ENCODE measurements at regions not wholly inside any gene's neighbourhood (a gene's known extent, or its start where the extent isn't known, plus 50 kb on each side); places are given as distances from the start of the nearest gene placed in this dataset.

GRCh38 chr2:121961761-121962160, 206.3 kb downstream of the TSN start:
- H3K9me3 ChIP-seq (ENCODE audit: low read length), result no peaks in the 10 kb centered on the region
- H4K20me1 ChIP-seq (ENCODE audit: insufficient read depth, low read depth, low read length), result no peaks in the 10 kb centered on the region
- H3K4me3 ChIP-seq (ENCODE audit: low read length), result no peak overlapping the region
- no peak overlapping the region for H3K9ac ChIP-seq (ENCODE audit: low read length)
- H3K4me1 ChIP-seq (ENCODE audit: low read length), result peaks cover 34% of the 10 kb centered on the region
- no peak overlapping the region for H3K27ac ChIP-seq (ENCODE audit: low read length)
- no peak overlapping the region for H2AFZ ChIP-seq (ENCODE audit: low read length)
- no peaks in the 10 kb centered on the region for H3K9me2 ChIP-seq (replicated peaks; ENCODE audit: insufficient read depth, low read length)
- H3K79me2 ChIP-seq (ENCODE audit: low read length), result no peaks in the 10 kb centered on the region
- H3K27me3 ChIP-seq (ENCODE audit: low read length), result no peaks in the 10 kb centered on the region; the same call in 1 of the 2 replicates
- H3K36me3 ChIP-seq (ENCODE audit: insufficient read depth, low read length), result no peaks in the 10 kb centered on the region
- H3K4me2 ChIP-seq (ENCODE audit: low read depth, low read length, poor library complexity, severe bottlenecking), result no peak overlapping the region
- no peak for DNase-seq

- Histone ChIP-seq H3K9ac (ENCODE audit: low read length) (no peak overlapping the region), H3K4me3 (ENCODE audit: low read length) (no peak overlapping the region)
These were observed 210.2 kb downstream of the TSN start for GRCh38 chr2:121965661-121966060.

GRCh38 chr2:121966663-121967062, 211.2 kb downstream of the TSN start:
- H3K9me3 ChIP-seq (ENCODE audit: low read length), result no peaks in the 10 kb centered on the region
- no peaks in the 10 kb centered on the region for H3K9me2 ChIP-seq (replicated peaks; ENCODE audit: insufficient read depth, low read length)
- peaks cover 2% of the 10 kb centered on the region; the same call in 1 of the 2 replicates for H3K4me1 ChIP-seq (ENCODE audit: low read length)
- no peak overlapping the region for H3K4me2 ChIP-seq (ENCODE audit: low read depth, low read length, poor library complexity, severe bottlenecking)
- no peak overlapping the region for H3K9ac ChIP-seq (ENCODE audit: low read length)
- DNase-seq, result no peak
- H3K4me3 ChIP-seq (ENCODE audit: low read length), result no peak overlapping the region
- no peaks in the 10 kb centered on the region for H3K36me3 ChIP-seq (ENCODE audit: insufficient read depth, low read length)
- no peaks in the 10 kb centered on the region; the same call in 1 of the 2 replicates for H3K27me3 ChIP-seq (ENCODE audit: low read length)
- no peaks in the 10 kb centered on the region for H4K20me1 ChIP-seq (ENCODE audit: insufficient read depth, low read depth, low read length)
- no peak overlapping the region for H3K27ac ChIP-seq (ENCODE audit: low read length)
- no peak overlapping the region for H2AFZ ChIP-seq (ENCODE audit: low read length)
- no peaks in the 10 kb centered on the region for H3K79me2 ChIP-seq (ENCODE audit: low read length)

More at GRCh38 chr2:121965661-121966060, 210.2 kb downstream of the TSN start:
- H3K36me3 ChIP-seq (ENCODE audit: insufficient read depth, low read length), result no peaks in the 10 kb centered on the region
- H3K27ac ChIP-seq (ENCODE audit: low read length), result no peak overlapping the region
- no peaks in the 10 kb centered on the region for H3K79me2 ChIP-seq (ENCODE audit: low read length)
- H2AFZ ChIP-seq (ENCODE audit: low read length), result no peak overlapping the region
- DNase-seq, result no peak
- H3K9me2 ChIP-seq (replicated peaks; ENCODE audit: insufficient read depth, low read length), result no peaks in the 10 kb centered on the region
- no peak overlapping the region for H3K4me2 ChIP-seq (ENCODE audit: low read depth, low read length, poor library complexity, severe bottlenecking)
- no peaks in the 10 kb centered on the region for H3K9me3 ChIP-seq (ENCODE audit: low read length)
- H3K4me1 ChIP-seq (ENCODE audit: low read length), result peaks cover 4% of the 10 kb centered on the region
- no peaks in the 10 kb centered on the region; the same call in 1 of the 2 replicates for H3K27me3 ChIP-seq (ENCODE audit: low read length)
- no peaks in the 10 kb centered on the region for H4K20me1 ChIP-seq (ENCODE audit: insufficient read depth, low read depth, low read length)

- H3K9me3 ChIP-seq (ENCODE audit: low read length), result no peaks in the 10 kb centered on the region
- no peak overlapping the region for H3K9ac ChIP-seq (ENCODE audit: low read length)
- H3K27me3 ChIP-seq (ENCODE audit: low read length), result no peaks in the 10 kb centered on the region
- H3K4me3 ChIP-seq (ENCODE audit: low read length), result no peak overlapping the region
- H3K79me2 ChIP-seq (ENCODE audit: low read length), result no peaks in the 10 kb centered on the region
- H3K36me3 ChIP-seq (ENCODE audit: insufficient read depth, low read length), result no peaks in the 10 kb centered on the region
- DNase-seq, result no peak
- no peaks in the 10 kb centered on the region for H4K20me1 ChIP-seq (ENCODE audit: insufficient read depth, low read depth, low read length)
- no peak overlapping the region for H3K27ac ChIP-seq (ENCODE audit: low read length)
- H3K4me2 ChIP-seq (ENCODE audit: low read depth, low read length, poor library complexity, severe bottlenecking), result no peak overlapping the region
- no peaks in the 10 kb centered on the region for H3K9me2 ChIP-seq (replicated peaks; ENCODE audit: insufficient read depth, low read length)
- H2AFZ ChIP-seq (ENCODE audit: low read length), result no peak overlapping the region
- H3K4me1 ChIP-seq (ENCODE audit: low read length), result peaks cover 23% of the 10 kb centered on the region
These were observed 213.7 kb downstream of the TSN start for GRCh38 chr2:121969166-121969565.

- no peak overlapping the region for H3K4me3 ChIP-seq (ENCODE audit: low read length)
These were observed 214.6 kb downstream of the TSN start for GRCh38 chr2:121969766-121970639.

GRCh38 chr2:121972203-121972602, 216.8 kb downstream of the TSN start:
- no peak overlapping the region for H3K4me2 ChIP-seq (ENCODE audit: low read depth, low read length, poor library complexity, severe bottlenecking)
- H4K20me1 ChIP-seq (ENCODE audit: insufficient read depth, low read depth, low read length), result no peaks in the 10 kb centered on the region
- H2AFZ ChIP-seq (ENCODE audit: low read length), result no peak overlapping the region
- no peaks in the 10 kb centered on the region for H3K79me2 ChIP-seq (ENCODE audit: low read length)
- H3K36me3 ChIP-seq (ENCODE audit: insufficient read depth, low read length), result no peaks in the 10 kb centered on the region
- H3K4me3 ChIP-seq (ENCODE audit: low read length), result no peak overlapping the region
- no peak overlapping the region for H3K9ac ChIP-seq (ENCODE audit: low read length)
- H3K27me3 ChIP-seq (ENCODE audit: low read length), result no peaks in the 10 kb centered on the region
- no peaks in the 10 kb centered on the region for H3K9me3 ChIP-seq (ENCODE audit: low read length)
- H3K27ac ChIP-seq (ENCODE audit: low read length), result no peak overlapping the region
- no peaks in the 10 kb centered on the region for H3K9me2 ChIP-seq (replicated peaks; ENCODE audit: insufficient read depth, low read length)
- H3K4me1 ChIP-seq (ENCODE audit: low read length), result peaks cover 53% of the 10 kb centered on the region
- no peak for DNase-seq

More at GRCh38 chr2:121969766-121970639, 214.6 kb downstream of the TSN start:
- H3K79me2 ChIP-seq (ENCODE audit: low read length), result no peaks in the 10 kb centered on the region
- H3K9ac ChIP-seq (ENCODE audit: low read length), result no peak overlapping the region
- no peaks in the 10 kb centered on the region for H3K27me3 ChIP-seq (ENCODE audit: low read length)
- no peaks in the 10 kb centered on the region for H4K20me1 ChIP-seq (ENCODE audit: insufficient read depth, low read depth, low read length)
- H3K4me2 ChIP-seq (ENCODE audit: low read depth, low read length, poor library complexity, severe bottlenecking), result no peak overlapping the region
- no peak overlapping the region for H3K27ac ChIP-seq (ENCODE audit: low read length)
- H3K9me2 ChIP-seq (replicated peaks; ENCODE audit: insufficient read depth, low read length), result no peaks in the 10 kb centered on the region
- H3K9me3 ChIP-seq (ENCODE audit: low read length), result no peaks in the 10 kb centered on the region
- DNase-seq, result no peak
- no peak overlapping the region for H2AFZ ChIP-seq (ENCODE audit: low read length)
- H3K4me1 ChIP-seq (ENCODE audit: low read length), result peaks cover 31% of the 10 kb centered on the region
- no peaks in the 10 kb centered on the region for H3K36me3 ChIP-seq (ENCODE audit: insufficient read depth, low read length)

- DNase-seq, result peak; percentile 93
- Histone ChIP-seq H3K9me3 (ENCODE audit: low read length) (no peaks in the 10 kb centered on the region), H3K79me2 (ENCODE audit: low read length) (no peaks in the 10 kb centered on the region), H3K9me2 (replicated peaks; ENCODE audit: insufficient read depth, low read length) (no peaks in the 10 kb centered on the region), H2AFZ (ENCODE audit: low read length) (no peak overlapping the region; the same call in 1 of the 2 replicates), H3K27ac (ENCODE audit: low read length) (no peak overlapping the region), H3K27me3 (ENCODE audit: low read length) (no peaks in the 10 kb centered on the region), H3K9ac (ENCODE audit: low read length) (0 out of 2 replicates have a peak overlapping the region, but pooled peaks have one; percentile 34), H3K4me3 (ENCODE audit: low read length) (peak overlapping the region; percentile 40; the same call in 1 of the 2 replicates), H3K4me2 (ENCODE audit: low read depth, low read length, poor library complexity, severe bottlenecking) (peak overlapping the region; percentile 51), H4K20me1 (ENCODE audit: insufficient read depth, low read depth, low read length) (no peaks in the 10 kb centered on the region), H3K36me3 (ENCODE audit: insufficient read depth, low read length) (no peaks in the 10 kb centered on the region), H3K4me1 (ENCODE audit: low read length) (peaks cover 56% of the 10 kb centered on the region)
These were observed 219.6 kb downstream of the TSN start for GRCh38 chr2:121974897-121975661.

- Histone ChIP-seq H3K4me2 (ENCODE audit: low read depth, low read length, poor library complexity, severe bottlenecking) (peak overlapping the region; percentile 46), H3K9ac (ENCODE audit: low read length) (no peak overlapping the region), H3K79me2 (ENCODE audit: low read length) (no peaks in the 10 kb centered on the region), H3K36me3 (ENCODE audit: insufficient read depth, low read length) (no peaks in the 10 kb centered on the region), H3K27ac (ENCODE audit: low read length) (no peak overlapping the region), H3K9me2 (replicated peaks; ENCODE audit: insufficient read depth, low read length) (no peaks in the 10 kb centered on the region), H3K9me3 (ENCODE audit: low read length) (no peaks in the 10 kb centered on the region), H3K4me1 (ENCODE audit: low read length) (peaks cover 52% of the 10 kb centered on the region), H3K4me3 (ENCODE audit: low read length) (peak overlapping the region; percentile 13; the same call in 1 of the 2 replicates), H3K27me3 (ENCODE audit: low read length) (no peaks in the 10 kb centered on the region), H4K20me1 (ENCODE audit: insufficient read depth, low read depth, low read length) (no peaks in the 10 kb centered on the region), H2AFZ (ENCODE audit: low read length) (no peak overlapping the region)
- peak; percentile 54 for DNase-seq
These were observed 221.5 kb downstream of the TSN start for GRCh38 chr2:121976926-121977325.
